ENCODE measurements at regions not wholly inside any gene's neighbourhood (a gene's known extent, or its start where the extent isn't known, plus 50 kb on each side); places are given as distances from the start of the nearest gene placed in this dataset.

GRCh38 chr10:58948303-58948702, 228.1 kb upstream of the PHYHIPL start:
- no peak for TF ChIP-seq CTCF (IDR thresholded peaks at IDR 0.05; ENCODE audit: low read depth, low read length)
- no peak overlapping the region for H3K4me3 ChIP-seq (ENCODE audit: low read depth, low read length)

GRCh38 chr10:58950618-58951017, 225.8 kb upstream of the PHYHIPL start:
- TF ChIP-seq CTCF (IDR thresholded peaks at IDR 0.05; ENCODE audit: low read depth, low read length), result no peak
- H3K4me3 ChIP-seq (ENCODE audit: low read depth, low read length), result no peak overlapping the region

GRCh38 chr10:58951087-58951486, 225.4 kb upstream of the PHYHIPL start:
- H3K4me3 ChIP-seq (ENCODE audit: low read depth, low read length), result no peak overlapping the region
- TF ChIP-seq CTCF (IDR thresholded peaks at IDR 0.05; ENCODE audit: low read depth, low read length), result no peak

GRCh38 chr10:58951746-58952145, 224.7 kb upstream of the PHYHIPL start:
- TF ChIP-seq CTCF (IDR thresholded peaks at IDR 0.05; ENCODE audit: low read depth, low read length), result no peak

GRCh38 chr10:58952162-58952601, 224.3 kb upstream of the PHYHIPL start:
- H3K4me3 ChIP-seq (ENCODE audit: low read depth, low read length), result no peak overlapping the region
- TF ChIP-seq CTCF (IDR thresholded peaks at IDR 0.05; ENCODE audit: low read depth, low read length), result no peak

More at GRCh38 chr10:58951746-58952145, 224.7 kb upstream of the PHYHIPL start:
- H3K4me3 ChIP-seq (ENCODE audit: low read depth, low read length), result no peak overlapping the region

- peak; percentile 61 for TF ChIP-seq CTCF (IDR thresholded peaks at IDR 0.05; ENCODE audit: low read depth, low read length)
- no peak overlapping the region for H3K4me3 ChIP-seq (ENCODE audit: low read depth, low read length)
Observed at GRCh38 chr10:58952747-58953466, 223.5 kb upstream of the PHYHIPL start.

GRCh38 chr10:58954178-58954577, 222.3 kb upstream of the PHYHIPL start:
- H3K4me3 ChIP-seq (ENCODE audit: low read depth, low read length), result no peak overlapping the region
- TF ChIP-seq CTCF (IDR thresholded peaks at IDR 0.05; ENCODE audit: low read depth, low read length), result no peak

Data from WI38 (cell line).